OCI-LY7 (cell line): ENCODE measurements at regions not wholly inside any gene's neighbourhood (a gene's known extent, or its start where the extent isn't known, plus 50 kb on each side); places are given as distances from the start of the nearest gene placed in this dataset.

Source experiments
- CTCF ChIP-seq: fragments of 200-600 bp; sonication (generic); conservative IDR thresholded peaks from 2 replicates; pipeline ENCODE4 v1.5.1; 2014; ENCODE audit warnings: mild to moderate bottlenecking, antibody characterized with exemption, low read length, moderate library complexity, mixed read lengths
- EZH2phosphoT487 ChIP-seq: fragments of 200-600 bp; sonication (generic); IDR thresholded peaks from 2 replicates; pipeline ENCODE4 v1.6.1; 2018; ENCODE audit warnings: low read depth, borderline replicate concordance, mild to moderate bottlenecking, mixed run types, antibody characterized with exemption, low read length, moderate library complexity, mixed read lengths

GRCh38 chr9:107779731-107780130, 290.2 kb upstream of the KLF4 start:
- TF ChIP-seq CTCF, result no peak
- no peak for TF ChIP-seq EZH2phosphoT487
